ENCODE measurements at regions not wholly inside any gene's neighbourhood (a gene's known extent, or its start where the extent isn't known, plus 50 kb on each side); places are given as distances from the start of the nearest gene placed in this dataset.

GRCh38 chr20:7078804-7079203 is 311.3 kb downstream of the BMP2 start:
- TF ChIP-seq, protein P1, sequence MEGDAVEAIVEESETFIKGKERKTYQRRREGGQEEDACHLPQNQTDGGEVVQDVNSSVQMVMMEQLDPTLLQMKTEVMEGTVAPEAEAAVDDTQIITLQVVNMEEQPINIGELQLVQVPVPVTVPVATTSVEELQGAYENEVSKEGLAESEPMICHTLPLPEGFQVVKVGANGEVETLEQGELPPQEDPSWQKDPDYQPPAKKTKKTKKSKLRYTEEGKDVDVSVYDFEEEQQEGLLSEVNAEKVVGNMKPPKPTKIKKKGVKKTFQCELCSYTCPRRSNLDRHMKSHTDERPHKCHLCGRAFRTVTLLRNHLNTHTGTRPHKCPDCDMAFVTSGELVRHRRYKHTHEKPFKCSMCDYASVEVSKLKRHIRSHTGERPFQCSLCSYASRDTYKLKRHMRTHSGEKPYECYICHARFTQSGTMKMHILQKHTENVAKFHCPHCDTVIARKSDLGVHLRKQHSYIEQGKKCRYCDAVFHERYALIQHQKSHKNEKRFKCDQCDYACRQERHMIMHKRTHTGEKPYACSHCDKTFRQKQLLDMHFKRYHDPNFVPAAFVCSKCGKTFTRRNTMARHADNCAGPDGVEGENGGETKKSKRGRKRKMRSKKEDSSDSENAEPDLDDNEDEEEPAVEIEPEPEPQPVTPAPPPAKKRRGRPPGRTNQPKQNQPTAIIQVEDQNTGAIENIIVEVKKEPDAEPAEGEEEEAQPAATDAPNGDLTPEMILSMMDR (IDR thresholded peaks at IDR 0.05; ENCODE audit: borderline replicate concordance, extremely low read depth, low read length, poor library complexity, severe bottlenecking) = no peak
- TF ChIP-seq EZH2 (IDR thresholded peaks at IDR 0.05; ENCODE audit: borderline replicate concordance, low read depth, low read length, severe bottlenecking) = no peak

Data from DND-41 (cell line).